ENCODE measurements at regions not wholly inside any gene's neighbourhood (a gene's known extent, or its start where the extent isn't known, plus 50 kb on each side); places are given as distances from the start of the nearest gene placed in this dataset.
A peak's percentile ranks its signal among the peaks of the same experiment; 100 is the strongest.

GRCh38 chr10:113442336-113442735, 110.5 kb upstream of the HABP2 start:
- no peak for DNase-seq (ENCODE audit: low spot score)

DNA sequence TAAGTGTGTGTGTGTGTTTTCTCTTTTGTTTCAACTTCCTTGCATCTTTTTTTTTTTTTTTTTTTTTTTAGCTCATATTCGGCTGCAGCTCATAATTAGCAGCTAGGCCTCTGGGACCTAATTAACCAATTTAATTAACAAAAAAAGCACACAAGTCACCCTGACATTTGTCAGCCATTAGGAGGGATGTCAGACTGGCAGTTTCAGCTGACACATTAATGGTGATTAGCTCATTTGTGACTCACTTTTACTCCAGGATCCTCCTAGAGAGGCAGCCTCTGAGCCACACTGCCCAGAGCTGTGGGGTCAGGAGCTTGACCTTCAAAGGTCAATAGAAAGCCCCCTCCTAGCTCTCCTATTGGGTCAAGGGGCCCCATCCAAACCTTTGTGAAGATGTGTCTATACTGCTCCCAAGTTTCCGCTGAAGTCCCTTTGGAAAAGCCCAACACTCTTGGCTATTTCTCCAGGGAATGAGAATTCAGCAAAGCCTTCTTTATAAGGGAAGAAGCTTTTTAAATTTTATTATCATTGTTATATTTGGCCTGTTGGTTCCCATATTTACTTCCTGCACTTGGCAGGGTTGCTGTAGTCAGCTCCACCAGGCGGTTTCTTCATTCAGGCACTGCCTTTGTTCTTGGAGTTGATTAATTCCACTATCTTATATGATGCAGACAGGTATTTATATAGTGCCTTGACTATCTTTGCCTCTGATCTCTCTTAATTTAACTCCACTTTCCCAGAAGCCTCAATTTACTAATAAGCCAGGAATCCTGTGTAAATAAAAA, 109.5 kb upstream of the HABP2 start:
- peak; percentile 1 for DNase-seq (ENCODE audit: low spot score)

GRCh38 chr10:113444766-113445365, 108.0 kb upstream of the HABP2 start:
- no peak for DNase-seq (ENCODE audit: low spot score)

DNA sequence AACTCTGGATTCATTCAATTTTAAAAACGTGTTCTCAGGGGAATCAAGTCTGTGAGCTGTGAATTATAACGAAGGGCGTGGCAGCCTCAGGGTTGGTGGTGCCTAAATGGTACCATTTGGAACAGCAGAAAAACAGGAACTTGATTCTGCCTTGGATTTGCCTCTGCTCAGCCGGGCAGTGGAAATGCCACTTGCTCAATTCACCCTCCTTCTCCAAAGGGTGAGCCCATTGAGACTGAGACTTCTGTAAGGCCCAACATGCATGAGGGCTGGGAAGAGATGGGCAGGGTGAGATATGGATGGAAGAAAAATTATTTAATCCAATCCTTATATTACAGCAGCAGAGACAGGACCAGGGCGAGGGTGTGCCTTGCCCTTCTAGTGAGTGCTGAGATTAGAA, 107.1 kb upstream of the HABP2 start:
- DNase-seq (ENCODE audit: low spot score): no peak

- DNase-seq (ENCODE audit: low spot score): no peak
Observed at GRCh38 chr10:113446739-113447138, 106.1 kb upstream of the HABP2 start.

DNA sequence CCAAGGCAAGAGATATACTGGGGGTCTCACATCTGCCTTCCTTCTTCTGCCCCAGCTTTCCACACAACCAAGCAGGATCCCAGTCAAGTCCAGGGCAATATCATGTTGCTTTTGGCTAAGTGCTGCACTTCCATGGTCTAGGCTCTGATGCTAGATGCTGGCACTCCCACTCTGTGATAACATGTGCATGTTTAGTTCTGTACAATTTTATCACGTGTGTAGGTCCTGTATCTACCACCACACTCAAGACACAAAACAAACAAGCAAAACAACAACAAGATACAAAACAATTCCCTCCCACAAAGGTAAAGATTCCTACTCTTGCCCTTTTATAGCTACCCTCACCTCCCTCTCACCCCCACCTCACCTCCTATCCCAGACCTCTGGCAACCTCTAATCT, 105.6 kb upstream of the HABP2 start:
- no peak for DNase-seq (ENCODE audit: low spot score)

DNA sequence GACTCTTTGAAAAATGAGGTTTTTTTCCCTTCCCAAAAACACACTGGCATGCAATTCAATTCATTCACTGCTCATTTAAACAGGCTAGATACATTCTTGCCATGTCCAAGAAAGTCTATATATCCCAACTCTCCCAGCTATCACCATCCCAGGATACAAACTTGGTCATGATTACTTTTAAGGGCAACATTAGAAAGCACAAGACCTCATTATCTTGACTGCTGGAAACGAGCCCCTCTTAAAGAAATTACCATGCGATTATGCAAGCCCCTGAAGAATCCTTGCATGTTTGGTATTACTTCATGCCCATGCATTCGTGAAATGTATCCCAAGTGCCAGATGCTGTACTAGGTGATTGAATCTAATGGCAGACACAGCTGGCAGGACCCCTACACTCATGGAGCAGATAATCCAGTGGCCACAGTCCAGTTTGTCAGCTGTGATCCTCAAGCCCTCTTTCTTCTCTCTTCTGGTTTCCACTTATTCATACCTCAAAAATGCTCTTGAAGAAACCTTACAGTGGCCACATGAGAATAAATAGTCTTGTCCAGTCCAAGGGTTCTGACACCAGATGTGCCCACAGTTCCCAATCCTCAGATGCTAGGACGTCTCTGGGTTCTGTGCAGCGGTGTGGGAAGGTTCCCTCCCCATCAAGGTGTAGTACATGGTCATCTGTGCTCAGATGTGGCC, 103.7 kb upstream of the HABP2 start:
- no peak for DNase-seq (ENCODE audit: low spot score)

GRCh38 chr10:113450046-113450804, 102.6 kb upstream of the HABP2 start:
- DNase-seq (ENCODE audit: low spot score): no peak

DNA sequence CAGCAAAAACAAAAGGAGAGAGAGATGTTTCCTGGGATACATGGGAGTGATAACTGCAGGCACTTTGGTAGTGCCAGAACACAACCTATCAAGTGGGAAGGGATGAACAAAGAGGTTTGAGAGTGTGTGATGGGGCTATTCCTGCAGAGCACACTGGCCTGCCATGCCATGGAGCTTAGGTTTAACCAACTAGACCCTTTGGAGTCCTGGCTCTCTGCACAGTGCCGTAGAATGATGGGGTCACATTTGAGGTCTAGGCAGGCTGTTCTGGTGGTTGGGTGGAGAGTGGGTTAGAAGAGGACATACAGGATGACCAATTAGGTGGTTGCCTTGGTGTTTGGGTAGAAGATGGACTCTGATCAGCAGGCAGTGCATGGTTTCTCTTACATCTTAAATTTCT, 101.9 kb upstream of the HABP2 start:
- DNase-seq (ENCODE audit: low spot score): no peak

DNA sequence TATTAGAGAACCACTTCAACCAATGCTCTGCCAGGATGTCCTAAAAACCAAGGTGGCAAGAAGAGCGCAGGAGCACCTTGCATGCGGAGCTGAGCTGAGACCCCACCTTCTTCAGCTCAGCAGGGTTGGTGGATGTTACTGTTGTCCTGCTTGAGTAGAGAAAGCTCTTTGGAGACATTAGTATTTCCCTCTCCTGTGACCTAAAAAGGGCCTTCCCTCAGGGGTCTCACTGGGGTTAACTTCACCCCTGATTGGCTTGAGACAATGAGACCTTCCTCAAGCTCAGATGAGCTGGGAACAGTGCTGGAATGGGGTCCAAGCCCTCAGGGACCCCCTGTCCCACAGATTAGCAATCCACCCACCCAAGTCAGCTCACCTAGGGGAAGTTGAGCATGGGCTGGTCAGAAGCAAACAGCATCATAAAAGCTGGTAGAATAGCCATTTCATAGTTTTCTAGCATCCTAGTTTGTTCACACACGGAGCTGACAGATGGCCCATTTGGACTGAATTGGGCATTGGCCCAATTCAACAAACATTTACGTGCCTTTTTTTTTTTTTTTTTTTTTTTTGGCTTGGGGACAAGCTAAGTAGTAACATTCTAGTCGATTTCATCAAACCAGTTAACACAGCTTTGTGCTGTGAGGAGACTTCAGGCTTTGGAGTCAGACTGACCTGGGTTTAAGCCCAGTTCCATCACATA, 100.6 kb upstream of the HABP2 start:
- no peak for DNase-seq (ENCODE audit: low spot score)

- DNase-seq (ENCODE audit: low spot score): no peak
Observed at GRCh38 chr10:113453351-113453750, 99.5 kb upstream of the HABP2 start.

GRCh38 chr10:113454341-113455061, 98.4 kb upstream of the HABP2 start:
- DNase-seq (ENCODE audit: low spot score): peak; percentile 58

- no peak for DNase-seq (ENCODE audit: low spot score)
Observed at GRCh38 chr10:113455947-113456346, 96.9 kb upstream of the HABP2 start.

DNA sequence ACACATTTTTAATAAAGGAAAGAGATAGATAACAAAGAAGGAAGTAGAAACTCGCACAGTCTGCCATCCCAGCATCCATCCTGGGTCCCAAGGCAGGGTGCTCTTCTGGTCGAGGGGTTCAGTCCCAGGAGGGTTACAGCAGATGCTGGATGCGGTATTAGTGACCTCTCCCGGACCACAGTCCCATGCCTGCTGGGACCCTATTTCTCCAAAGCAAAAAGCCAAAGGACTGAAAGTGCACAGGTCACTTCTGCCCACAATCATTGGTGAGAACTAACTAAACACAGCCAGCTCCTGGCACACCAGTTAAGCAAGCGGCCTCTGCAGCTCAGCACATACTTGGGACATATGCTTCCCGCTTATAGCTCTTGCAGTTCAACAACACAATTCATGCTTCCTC, 96.1 kb upstream of the HABP2 start:
- no peak for DNase-seq (ENCODE audit: low spot score)

DNA sequence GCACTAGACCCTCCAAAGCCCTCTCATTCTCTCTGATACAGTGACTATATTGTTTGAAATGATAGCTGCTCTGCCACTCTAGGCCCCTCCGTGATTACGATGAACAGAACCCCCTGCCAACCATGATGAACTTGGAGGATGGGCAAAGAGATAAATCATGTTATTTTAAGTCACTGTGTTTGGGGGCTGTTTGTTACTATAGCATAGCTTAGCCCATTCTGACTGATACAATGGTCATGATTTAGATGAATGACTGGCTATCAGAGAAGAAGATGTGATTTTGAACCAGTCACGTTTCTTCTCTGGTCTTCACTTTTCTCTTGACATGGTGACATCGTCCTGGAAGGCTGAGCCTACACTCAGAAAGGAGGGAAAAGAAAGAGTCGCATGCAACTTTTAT, 95.4 kb upstream of the HABP2 start:
- DNase-seq (ENCODE audit: low spot score): no peak

GRCh38 chr10:113458451-113458850, 94.4 kb upstream of the HABP2 start:
- no peak for DNase-seq (ENCODE audit: low spot score)

DNA sequence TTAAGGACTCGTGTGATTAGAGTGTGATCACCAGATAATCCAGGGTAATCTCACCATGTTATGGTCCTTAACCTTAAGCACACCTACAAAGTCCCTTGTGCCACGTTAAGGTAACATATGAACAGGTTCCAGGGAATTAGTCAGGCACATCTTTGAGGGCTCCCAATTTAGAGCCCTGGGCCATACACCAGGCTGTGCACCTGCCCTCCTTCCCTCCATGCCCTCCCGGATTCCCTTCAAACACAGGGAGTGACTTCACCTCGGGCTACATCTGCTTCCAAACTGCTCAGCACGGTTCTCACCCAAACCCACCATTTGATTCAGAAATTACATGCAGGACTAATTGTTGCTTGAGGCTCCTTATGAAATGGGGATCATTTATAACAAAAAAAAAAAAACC, 93.9 kb upstream of the HABP2 start:
- no peak for DNase-seq (ENCODE audit: low spot score)

DNA sequence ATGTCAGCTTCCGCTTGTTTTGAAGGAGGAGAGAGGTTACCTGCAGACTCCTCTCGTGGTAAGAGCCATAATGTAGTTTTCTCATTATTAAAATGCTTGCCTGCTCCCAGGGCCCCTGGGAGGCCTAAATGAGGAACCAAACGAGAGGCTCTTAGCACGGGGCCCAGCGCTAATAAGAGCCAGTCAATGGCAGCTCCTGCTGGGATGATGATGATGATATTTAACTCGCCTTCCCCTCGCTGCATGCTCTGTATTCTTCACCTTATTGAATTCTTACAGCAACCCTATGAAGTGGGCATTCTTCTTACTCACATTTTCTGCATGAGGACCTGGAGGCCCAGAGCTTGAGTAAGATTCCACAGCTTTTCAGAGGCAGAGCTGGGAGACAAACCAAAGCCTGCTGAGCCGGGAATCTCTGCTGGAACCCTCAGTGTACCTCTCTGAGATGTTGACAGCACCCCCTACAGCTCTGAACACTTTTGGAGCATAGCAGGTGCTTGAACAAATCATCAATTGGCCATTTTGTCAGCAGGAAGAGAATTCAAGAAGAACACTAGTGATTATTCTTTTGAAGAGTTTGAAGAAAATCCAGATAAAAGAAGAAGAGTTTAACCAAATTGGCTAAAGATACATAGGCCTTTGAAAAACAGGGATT, 93.1 kb upstream of the HABP2 start:
- DNase-seq (ENCODE audit: low spot score): no peak

DNA sequence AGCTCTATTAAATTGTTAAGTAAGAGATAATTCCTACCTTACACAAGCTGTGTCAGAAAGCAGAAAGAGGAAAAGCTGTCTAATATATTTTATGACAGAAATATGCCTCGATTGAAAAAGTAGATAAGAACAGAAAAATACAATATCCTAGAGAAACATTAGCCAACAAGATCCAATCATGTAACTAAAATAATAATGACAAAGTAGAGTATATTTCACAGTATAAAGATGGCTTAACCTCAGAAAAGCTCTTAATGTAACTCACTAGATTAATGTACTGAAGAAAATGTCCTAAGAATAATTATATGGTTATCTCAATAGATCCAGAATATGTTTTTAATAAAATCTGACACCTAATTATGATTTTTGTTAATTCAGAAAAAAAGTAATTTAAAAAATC, 89.8 kb upstream of the HABP2 start:
- DNase-seq (ENCODE audit: low spot score): no peak

GRCh38 chr10:113463777-113464176, 89.1 kb upstream of the HABP2 start:
- DNase-seq (ENCODE audit: low spot score): no peak

DNA sequence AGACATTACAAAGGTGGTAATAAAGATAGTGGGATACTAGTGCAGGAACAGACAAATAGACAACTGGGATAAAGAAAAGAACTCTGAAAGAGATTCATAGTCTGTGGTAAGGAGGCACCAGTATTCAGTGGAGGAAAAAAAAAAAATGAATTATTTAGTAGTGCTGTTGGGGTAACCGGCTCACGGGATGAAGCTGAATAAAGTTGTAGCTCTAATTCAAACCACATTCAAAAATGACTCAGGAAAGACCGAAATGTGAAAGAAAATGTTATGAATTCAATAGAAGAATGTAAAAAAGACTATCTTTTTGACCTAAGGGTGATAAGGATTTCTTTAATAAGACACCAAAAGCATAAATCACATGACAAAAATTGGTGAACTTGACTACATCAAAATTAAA, 83.1 kb upstream of the HABP2 start:
- no peak for DNase-seq (ENCODE audit: low spot score)

All from ureter (tissue), 1 donor.